Activated T-cell treated with anti-CD3 and anti-CD28 coated beads, Interleukin-2, amount 50 U/mL, for 72 hours (primary cell): ENCODE measurements at regions not wholly inside any gene's neighbourhood (a gene's known extent, or its start where the extent isn't known, plus 50 kb on each side); places are given as distances from the start of the nearest gene placed in this dataset.

Experiments
- ATAC-seq, 2 donors: fragments of 150-1000 bp; cut with Tn5 transposase; replicated peaks in 1 of 2; 2 replicates each; pipeline ENCODE4 v1.10.0; 2021; ENCODE audit warnings: moderate library complexity in 2 of 2, mild to moderate bottlenecking in 1 of 2
- DNase-seq, 2 donors: peaks; one replicate each; pipeline ENCODE4 v3.0.0; 2021 to 2022; ENCODE audit warnings: mixed read lengths in 1 of 2
- H3K27ac Mint-ChIP-seq: one replicate; pipeline ENCODE4 v1.8.0; 2022; ENCODE audit warnings: mild to moderate bottlenecking, moderate library complexity, mixed read lengths
- H3K27me3 Mint-ChIP-seq: one replicate; pipeline ENCODE4 v1.8.0; 2022; ENCODE audit warnings: low read depth, mixed read lengths
- H3K36me3 Mint-ChIP-seq, 2 donors: one replicate each; pipeline ENCODE4 v1.8.0; 2022; ENCODE audit warnings: mixed read lengths in 2 of 2, mild to moderate bottlenecking in 1 of 2; ENCODE audit not compliant: insufficient read depth in 2 of 2
- H3K4me1 Mint-ChIP-seq: one replicate; pipeline ENCODE4 v1.8.0; 2022; ENCODE audit warnings: low read depth, mixed read lengths
- H3K4me3 Mint-ChIP-seq, 2 donors: one replicate each; pipeline ENCODE4 v1.8.0; 2022; ENCODE audit warnings: mild to moderate bottlenecking in 2 of 2, mixed read lengths in 2 of 2, moderate library complexity in 2 of 2
- H3K9me3 Mint-ChIP-seq, 2 donors: one replicate each; pipeline ENCODE4 v1.8.0; 2022; ENCODE audit warnings: mixed read lengths in 2 of 2

DNA sequence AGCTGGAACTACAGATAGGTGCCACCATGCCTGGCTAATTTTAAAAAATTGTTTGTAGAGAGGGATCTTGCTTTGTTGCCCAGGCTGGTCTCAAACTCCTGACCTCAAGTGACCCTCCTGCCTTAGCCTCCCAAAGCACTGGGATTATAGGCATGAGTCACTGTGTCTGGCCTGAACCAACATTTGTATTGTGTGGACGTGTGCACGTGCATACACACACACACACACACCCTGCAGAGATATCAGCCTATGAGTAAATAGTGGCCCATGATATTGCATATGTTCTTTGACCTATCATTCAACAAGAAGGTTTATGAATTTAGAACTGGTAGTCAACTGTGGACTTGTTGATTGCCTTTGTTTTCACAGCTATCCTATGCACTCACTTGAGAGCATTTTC, 161.6 kb downstream of the BAMBI start:
- DNase-seq (no peak), ATAC-seq (no peak)
- Mint-ChIP-seq H3K36me3 (no peaks in the 10 kb centered on the region), H3K4me3 (no peak overlapping the region), H3K9me3 (no peaks in the 10 kb centered on the region), H3K27me3 (no peaks in the 10 kb centered on the region), H3K27ac (no peak overlapping the region), H3K4me1 (no peaks in the 10 kb centered on the region)

DNA sequence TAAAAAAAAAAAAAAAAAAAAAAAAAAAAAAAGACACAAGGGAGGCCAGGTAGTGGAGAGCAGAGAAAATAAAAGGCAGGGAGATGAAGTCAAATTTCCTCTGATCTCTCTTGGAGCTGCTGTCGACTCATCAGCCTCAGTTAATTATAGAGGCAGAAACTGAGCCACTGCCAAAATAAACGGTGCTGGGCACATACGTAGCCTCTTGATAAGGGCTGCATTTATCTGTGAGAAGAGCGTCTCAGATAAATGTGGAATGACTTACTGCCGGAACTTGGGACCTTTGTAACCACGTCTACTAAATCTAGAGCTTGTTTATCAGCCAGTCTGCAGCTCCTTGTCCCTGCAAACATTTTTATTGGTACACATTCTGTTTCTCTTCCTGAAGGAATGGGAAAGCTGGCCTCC, 162.3 kb downstream of the BAMBI start:
- H3K36me3 Mint-ChIP-seq = no peaks in the 10 kb centered on the region
- no peak for ATAC-seq
- no peaks in the 10 kb centered on the region for H3K9me3 Mint-ChIP-seq
- H3K27ac Mint-ChIP-seq = no peak overlapping the region
- no peak for DNase-seq
- H3K27me3 Mint-ChIP-seq = no peaks in the 10 kb centered on the region
- no peak overlapping the region for H3K4me3 Mint-ChIP-seq
- H3K4me1 Mint-ChIP-seq = no peaks in the 10 kb centered on the region

DNA sequence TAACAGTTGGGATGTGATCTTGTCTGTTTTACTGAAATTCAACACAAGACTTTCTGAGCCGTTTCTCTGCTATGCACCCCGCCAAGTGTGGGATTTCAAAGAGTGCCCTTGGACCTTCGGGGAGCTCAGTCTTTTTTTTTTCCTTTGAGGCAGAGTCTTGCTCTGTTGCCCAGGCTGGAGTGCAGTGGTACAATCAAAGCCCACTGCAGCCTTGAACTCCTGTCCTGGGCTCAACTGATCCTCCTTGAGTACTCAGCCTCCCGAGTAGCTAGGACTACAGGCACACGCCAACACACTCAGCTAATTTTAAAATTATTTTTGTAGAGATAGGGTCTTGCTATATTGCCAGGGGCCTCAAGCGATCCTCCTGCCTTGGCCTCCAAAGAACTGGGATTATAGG, 162.9 kb downstream of the BAMBI start:
- no peaks in the 10 kb centered on the region for H3K27me3 Mint-ChIP-seq
- no peak for ATAC-seq
- H3K4me1 Mint-ChIP-seq = no peaks in the 10 kb centered on the region
- H3K4me3 Mint-ChIP-seq = no peak overlapping the region
- H3K36me3 Mint-ChIP-seq = no peaks in the 10 kb centered on the region
- H3K9me3 Mint-ChIP-seq = no peaks in the 10 kb centered on the region
- DNase-seq = no peak
- no peak overlapping the region for H3K27ac Mint-ChIP-seq

DNA sequence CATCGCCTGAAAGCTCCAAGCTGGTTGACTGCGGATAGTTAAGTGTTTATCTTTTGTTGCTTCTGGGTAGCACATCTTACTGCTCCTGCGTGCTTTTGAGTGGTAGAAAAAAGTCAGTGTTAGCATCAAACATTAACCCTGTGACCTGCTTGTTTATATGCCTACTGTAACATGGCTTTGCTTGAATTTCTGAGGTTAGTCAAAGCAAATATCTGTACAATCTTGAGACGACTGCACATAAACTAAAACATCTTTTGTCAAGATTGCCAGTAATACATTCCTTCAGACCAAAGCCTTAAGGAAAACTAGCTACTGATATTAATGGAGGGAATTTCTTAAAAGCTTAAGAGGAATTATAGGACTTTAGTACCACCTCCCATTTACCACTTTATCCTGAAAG, 163.7 kb downstream of the BAMBI start:
- no peak overlapping the region for H3K27ac Mint-ChIP-seq
- no peaks in the 10 kb centered on the region for H3K27me3 Mint-ChIP-seq
- peaks cover under 1 to 1% of the 10 kb centered on the region in 2 donors for H3K9me3 Mint-ChIP-seq
- no peaks in the 10 kb centered on the region for H3K4me1 Mint-ChIP-seq
- ATAC-seq (no peak), DNase-seq (no peak)
- no peaks in the 10 kb centered on the region for H3K36me3 Mint-ChIP-seq
- H3K4me3 Mint-ChIP-seq = no peak overlapping the region

- Mint-ChIP-seq H3K27ac (no peak overlapping the region), H3K36me3 (no peaks in the 10 kb centered on the region), H3K9me3 (peaks cover 2% of the 10 kb centered on the region in 2 donors), H3K27me3 (no peaks in the 10 kb centered on the region), H3K4me1 (no peaks in the 10 kb centered on the region), H3K4me3 (no peak overlapping the region)
- ATAC-seq (no peak), DNase-seq (no peak)
Observed at GRCh38 chr10:28841625-28842024, 164.3 kb downstream of the BAMBI start.

- ATAC-seq (no peak), DNase-seq (no peak)
- Mint-ChIP-seq H3K4me1 (no peaks in the 10 kb centered on the region), H3K27ac (no peak overlapping the region), H3K4me3 (no peak overlapping the region), H3K27me3 (no peaks in the 10 kb centered on the region), H3K9me3 (peaks cover 2% of the 10 kb centered on the region in 2 donors), H3K36me3 (no peaks in the 10 kb centered on the region)
Observed at GRCh38 chr10:28842321-28842720, 165.0 kb downstream of the BAMBI start.

DNA sequence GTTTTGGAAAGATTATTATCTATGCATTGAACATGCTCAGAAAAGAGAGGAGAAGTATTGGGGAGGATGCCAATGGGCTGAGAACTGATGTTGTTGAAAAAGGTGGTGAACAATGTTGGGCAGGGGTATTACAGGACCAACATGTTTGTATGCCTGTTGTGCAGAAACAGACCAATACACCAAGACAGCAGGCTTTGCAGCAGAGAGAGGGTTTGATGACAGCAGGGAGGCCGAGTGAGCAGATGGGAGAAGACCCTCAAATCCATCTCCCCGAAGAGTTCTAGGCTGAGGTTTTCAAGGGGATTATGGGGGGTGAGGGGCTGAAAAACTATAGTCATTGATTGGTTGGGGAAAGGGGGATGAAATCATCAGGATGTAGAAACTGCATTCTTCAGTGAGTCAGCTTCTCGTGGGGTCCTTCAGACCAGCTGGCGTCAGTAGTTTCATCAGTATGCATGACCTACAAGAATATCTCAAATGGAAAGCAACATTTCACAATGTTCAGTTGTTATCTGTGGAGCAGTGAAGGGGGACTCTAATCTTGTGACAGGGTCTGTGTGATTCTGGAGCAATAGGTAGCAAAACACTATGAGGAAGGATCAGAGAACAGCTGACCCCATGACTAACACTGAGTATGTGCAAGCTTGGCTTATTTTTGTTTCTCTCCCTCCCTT, 167.8 kb downstream of the BAMBI start:
- H3K9me3 Mint-ChIP-seq = peaks cover 2% of the 10 kb centered on the region in 2 donors

DNA sequence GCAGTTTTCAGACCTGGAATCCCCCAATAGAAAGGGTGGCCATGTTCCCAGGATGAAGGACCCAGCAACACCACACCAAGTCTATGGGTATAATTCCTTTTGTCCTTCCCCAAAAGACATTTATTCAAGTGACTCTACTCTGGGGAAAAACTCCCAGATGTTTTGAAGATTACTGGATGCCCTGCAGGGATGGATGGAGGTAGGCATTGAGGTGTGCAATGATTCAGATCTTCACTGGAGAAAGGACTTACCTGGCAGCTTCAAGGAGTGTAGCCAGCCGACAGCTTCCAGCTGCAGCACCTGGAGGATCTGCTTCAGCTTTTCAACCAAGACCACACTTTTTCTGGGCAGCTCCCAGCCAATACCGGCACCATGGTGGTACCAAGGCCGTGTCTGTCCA, 172.0 kb downstream of the BAMBI start:
- no peak for DNase-seq
- H3K36me3 Mint-ChIP-seq = no peaks in the 10 kb centered on the region
- no peaks in the 10 kb centered on the region for H3K4me1 Mint-ChIP-seq
- H3K9me3 Mint-ChIP-seq = peaks cover 2% of the 10 kb centered on the region in 2 donors
- peaks cover 8% of the 10 kb centered on the region for H3K27me3 Mint-ChIP-seq
- H3K4me3 Mint-ChIP-seq = no peak overlapping the region
- no peak for ATAC-seq
- no peak overlapping the region for H3K27ac Mint-ChIP-seq

More for the DNA sequence above, 167.8 kb downstream of the BAMBI start:
- Mint-ChIP-seq H3K36me3 (no peaks in the 10 kb centered on the region), H3K27me3 (no peaks in the 10 kb centered on the region), H3K4me3 (no peak overlapping the region), H3K27ac (no peak overlapping the region), H3K4me1 (no peaks in the 10 kb centered on the region)
- DNase-seq (no peak), ATAC-seq (no peak)

GRCh38 chr10:28849821-28850220, 172.5 kb downstream of the BAMBI start:
- H3K27me3 Mint-ChIP-seq = peaks cover 8% of the 10 kb centered on the region
- H3K36me3 Mint-ChIP-seq = no peaks in the 10 kb centered on the region
- H3K9me3 Mint-ChIP-seq = peaks cover 2% of the 10 kb centered on the region in 2 donors
- H3K27ac Mint-ChIP-seq = no peak overlapping the region
- ATAC-seq = no peak
- no peaks in the 10 kb centered on the region for H3K4me1 Mint-ChIP-seq
- H3K4me3 Mint-ChIP-seq = no peak overlapping the region
- DNase-seq = no peak

DNA sequence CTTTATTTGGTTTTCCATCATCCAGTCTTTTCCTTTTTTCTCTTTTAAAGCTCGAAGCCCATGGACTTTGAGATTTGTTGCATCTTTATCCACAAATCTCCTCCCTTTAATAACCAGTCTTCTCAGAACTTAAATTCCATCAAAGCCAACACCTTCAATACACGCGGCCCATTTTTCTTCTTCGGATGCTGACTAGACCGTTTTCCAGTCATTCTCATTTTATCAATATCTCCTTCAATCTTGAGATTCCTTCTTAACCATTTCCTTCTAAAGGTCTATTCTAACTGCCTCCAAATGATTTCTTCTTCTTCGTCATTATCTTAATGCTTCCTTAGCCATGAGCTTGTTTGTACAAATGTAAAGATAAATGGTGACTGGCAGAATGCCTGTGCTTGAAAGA, 173.5 kb downstream of the BAMBI start:
- Mint-ChIP-seq H3K27ac (no peak overlapping the region), H3K4me3 (no peak overlapping the region), H3K9me3 (peaks cover 2% of the 10 kb centered on the region in 2 donors), H3K4me1 (no peaks in the 10 kb centered on the region), H3K36me3 (no peaks in the 10 kb centered on the region), H3K27me3 (peaks cover 8% of the 10 kb centered on the region)
- DNase-seq (no peak), ATAC-seq (no peak)

DNA sequence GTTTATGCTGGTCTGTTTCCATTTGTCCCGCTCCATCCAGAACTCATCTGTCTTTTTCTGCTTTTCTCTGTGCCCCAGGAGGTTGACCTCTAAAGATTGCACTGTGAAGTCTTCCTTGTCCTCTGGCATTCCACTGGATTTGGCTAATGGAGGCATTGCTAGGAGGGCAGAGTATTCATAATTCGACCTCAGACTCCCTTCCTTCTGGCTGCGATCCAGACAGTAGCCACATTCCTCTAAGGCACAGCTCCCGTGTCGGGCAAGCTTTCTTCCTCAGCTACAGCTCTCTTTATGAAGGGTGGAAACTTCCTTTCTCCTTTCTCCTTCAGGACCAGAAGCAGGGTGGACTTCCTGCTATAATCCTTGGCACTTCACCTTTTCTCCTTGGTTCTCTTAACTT, 175.9 kb downstream of the BAMBI start:
- H3K4me1 Mint-ChIP-seq = no peaks in the 10 kb centered on the region
- ATAC-seq = no peak
- H3K9me3 Mint-ChIP-seq = no peaks in the 10 kb centered on the region
- H3K36me3 Mint-ChIP-seq = no peaks in the 10 kb centered on the region
- no peak overlapping the region for H3K27ac Mint-ChIP-seq
- no peak for DNase-seq
- H3K27me3 Mint-ChIP-seq = peaks cover 12% of the 10 kb centered on the region
- no peak overlapping the region for H3K4me3 Mint-ChIP-seq

DNA sequence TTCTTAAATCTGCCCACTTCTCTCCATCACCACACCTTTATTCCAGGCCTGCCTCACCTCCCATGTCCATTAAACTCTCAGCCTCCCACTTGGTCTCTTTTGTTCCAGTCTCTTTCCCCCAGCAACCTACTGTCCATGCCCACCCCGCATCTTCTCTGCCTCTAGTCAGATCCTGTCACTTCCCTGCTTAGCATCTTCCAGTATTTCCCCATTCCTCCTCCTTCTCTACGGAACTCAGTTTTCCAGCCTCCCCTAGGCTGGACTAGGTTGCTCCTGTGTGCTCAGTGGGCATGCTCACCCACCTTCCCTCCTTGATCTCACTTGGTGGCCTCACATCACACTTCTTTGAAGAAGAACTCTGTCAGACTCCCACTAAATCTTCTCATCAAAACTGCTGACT, 179.8 kb downstream of the BAMBI start:
- Mint-ChIP-seq H3K9me3 (peaks cover 0 to 8% of the 10 kb centered on the region in 2 donors), H3K27ac (no peak overlapping the region), H3K4me1 (no peaks in the 10 kb centered on the region), H3K4me3 (no peak overlapping the region), H3K36me3 (no peaks in the 10 kb centered on the region), H3K27me3 (peaks cover 18% of the 10 kb centered on the region)
- DNase-seq (no peak), ATAC-seq (no peak)

DNA sequence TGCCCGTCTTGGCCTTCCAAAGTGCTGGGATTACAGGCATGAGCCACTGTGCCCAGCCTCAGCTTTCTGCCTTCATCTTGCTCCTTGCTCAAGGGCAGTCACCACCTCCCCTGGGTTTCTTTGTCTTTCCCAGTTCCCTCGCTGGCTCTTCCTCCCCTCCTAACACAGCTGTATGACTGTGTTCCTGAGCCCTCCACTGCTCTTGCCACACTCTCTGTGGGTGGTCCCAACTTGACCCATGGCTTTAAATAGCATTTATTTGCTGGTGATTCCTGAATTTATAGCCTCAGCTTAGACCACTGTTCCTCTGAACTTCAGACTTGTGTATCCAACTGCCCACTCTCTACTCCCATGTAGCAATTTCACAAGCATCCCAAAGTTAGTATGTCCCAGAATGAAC, 181.3 kb downstream of the BAMBI start:
- Mint-ChIP-seq H3K4me1 (no peaks in the 10 kb centered on the region), H3K9me3 (peaks cover 2 to 8% of the 10 kb centered on the region in 2 donors), H3K27me3 (peaks cover 13% of the 10 kb centered on the region), H3K36me3 (no peaks in the 10 kb centered on the region), H3K4me3 (no peak overlapping the region), H3K27ac (no peak overlapping the region)
- no peak for DNase-seq
- ATAC-seq = no peak

- H3K27me3 Mint-ChIP-seq = peaks cover 13% of the 10 kb centered on the region
- no peaks in the 10 kb centered on the region for H3K36me3 Mint-ChIP-seq
- ATAC-seq (no peak), DNase-seq (no peak)
- H3K9me3 Mint-ChIP-seq = peaks cover 2 to 8% of the 10 kb centered on the region in 2 donors
- H3K4me3 Mint-ChIP-seq = no peak overlapping the region
- H3K4me1 Mint-ChIP-seq = no peaks in the 10 kb centered on the region
- no peak overlapping the region for H3K27ac Mint-ChIP-seq
Observed at GRCh38 chr10:28859791-28860190, 182.5 kb downstream of the BAMBI start.
